ENCODE measurements at regions not wholly inside any gene's neighbourhood (a gene's known extent, or its start where the extent isn't known, plus 50 kb on each side); places are given as distances from the start of the nearest gene placed in this dataset.

DNA sequence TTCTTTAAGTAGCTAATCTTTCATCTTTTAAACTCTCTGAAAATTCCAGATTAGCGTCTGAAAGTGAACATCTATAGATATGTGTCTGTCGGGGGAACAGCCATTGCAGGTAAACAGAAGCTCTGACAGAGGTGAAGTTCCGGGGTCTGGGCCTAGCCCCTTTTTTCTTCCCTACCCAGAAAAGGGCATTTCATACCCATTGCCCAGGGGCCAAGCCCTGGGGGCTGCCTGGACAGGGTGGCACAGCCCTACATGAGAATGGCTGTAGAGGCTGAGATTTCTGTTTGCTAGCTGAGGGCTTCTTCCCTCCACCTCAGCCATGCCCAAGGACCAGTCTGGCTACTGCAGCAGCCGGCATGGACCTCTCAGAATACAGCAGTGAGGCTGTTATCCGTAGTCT is 327.0 kb upstream of the PLET1 start:
- no peak for DNase-seq (ENCODE audit: low read depth)

DNA sequence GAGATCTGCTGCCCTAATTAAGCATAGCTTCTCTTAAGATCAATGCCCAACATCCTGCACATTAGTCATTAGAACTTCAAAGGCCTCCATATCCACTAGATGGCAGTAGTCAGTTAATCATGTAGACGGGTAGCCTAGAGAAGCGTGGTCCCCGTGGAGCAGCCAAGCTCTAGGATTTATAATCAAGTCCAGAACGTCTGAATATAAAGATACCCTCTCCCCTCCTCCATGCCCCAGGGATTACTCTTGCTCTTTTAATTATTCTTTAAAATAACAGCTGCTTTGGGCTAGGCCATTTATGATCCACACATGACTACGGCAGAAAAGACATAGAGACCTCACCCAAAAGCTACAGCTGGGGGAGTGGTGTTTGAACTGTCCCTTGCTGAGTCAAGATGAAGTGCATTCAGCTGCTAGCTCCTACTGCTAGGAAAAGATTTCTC is 327.6 kb upstream of the PLET1 start:
- peak; percentile 7 for DNase-seq (ENCODE audit: low read depth)

DNA sequence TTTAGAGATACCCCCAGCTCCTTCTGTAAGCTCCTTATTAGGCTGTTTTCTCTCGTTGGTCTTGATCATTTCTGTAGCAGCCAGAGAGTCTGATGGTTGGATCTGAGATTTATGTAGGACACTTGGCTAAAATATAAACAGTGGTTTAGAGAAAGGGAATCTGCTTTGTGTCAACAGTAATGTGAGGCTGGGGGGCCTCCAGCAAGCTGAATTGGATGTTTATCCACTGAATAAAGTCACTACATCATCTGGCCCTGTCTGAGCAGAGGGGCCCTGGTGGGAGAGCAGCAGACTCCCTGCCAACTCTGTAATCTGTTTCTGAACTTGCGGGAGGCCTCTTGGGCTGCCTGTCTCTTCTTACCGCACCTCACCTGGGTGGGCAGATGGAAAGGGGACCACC is 328.5 kb upstream of the PLET1 start:
- DNase-seq (ENCODE audit: low read depth) = no peak

DNA sequence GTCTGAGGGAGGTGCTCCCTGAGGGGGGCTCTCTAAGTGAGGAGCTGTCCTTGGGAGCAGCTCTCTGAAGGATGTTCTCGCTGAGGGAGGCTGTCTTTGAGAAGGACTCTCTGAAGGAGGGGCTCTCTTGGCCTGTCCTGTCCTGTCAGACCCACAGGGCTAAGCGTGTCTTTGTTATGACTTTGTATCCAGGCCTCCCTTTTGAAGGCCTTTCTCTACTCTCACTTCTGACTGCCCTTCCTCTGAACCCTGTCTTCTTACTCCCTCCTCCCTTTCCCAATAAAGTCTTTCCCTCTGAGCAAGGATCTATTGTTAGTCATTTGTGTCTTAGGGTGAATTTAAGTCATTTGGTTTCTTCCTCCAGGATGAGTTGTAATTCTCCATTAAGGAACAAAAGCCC is 330.1 kb upstream of the PLET1 start:
- no peak for DNase-seq (ENCODE audit: low read depth)

DNA sequence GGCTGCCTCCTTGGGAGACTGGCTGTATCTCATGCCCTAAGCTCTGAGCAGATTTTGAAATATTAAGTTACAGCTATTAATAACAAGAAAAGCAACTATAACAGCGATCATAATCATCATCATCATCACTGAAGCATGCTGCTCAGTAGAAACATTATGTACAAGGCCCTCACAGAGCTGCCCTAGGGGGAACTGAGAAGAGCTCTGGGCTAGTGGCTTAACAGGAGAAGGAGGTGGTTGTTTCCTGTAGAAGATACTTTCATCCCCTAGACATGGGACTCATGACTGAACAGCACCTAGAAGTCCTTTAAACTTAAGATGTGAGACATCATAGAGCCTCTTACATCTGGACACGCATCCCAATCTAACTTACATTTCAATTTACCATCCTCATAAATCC is 332.8 kb upstream of the PLET1 start:
- DNase-seq (ENCODE audit: low read depth) = no peak

DNA sequence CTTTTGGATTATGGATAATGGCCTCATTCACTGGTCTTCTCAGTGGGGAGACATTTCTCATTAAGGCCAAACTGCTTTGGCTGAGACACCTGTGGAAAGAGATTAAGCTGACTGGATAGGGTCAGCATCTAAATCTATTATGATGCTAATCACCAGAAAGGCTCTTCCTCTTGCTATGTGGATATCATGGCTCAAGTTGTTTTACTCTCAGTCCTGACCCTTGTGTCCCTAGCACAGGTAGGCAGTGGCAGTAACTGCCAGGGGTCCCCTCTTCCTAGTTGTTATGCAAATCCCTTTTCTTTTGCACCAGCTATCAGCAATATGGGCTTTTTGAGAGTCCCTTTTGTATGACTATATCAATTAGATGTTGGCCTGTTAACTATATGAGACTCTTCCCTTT is 335.7 kb upstream of the PLET1 start:
- DNase-seq (ENCODE audit: low read depth) = no peak

DNA sequence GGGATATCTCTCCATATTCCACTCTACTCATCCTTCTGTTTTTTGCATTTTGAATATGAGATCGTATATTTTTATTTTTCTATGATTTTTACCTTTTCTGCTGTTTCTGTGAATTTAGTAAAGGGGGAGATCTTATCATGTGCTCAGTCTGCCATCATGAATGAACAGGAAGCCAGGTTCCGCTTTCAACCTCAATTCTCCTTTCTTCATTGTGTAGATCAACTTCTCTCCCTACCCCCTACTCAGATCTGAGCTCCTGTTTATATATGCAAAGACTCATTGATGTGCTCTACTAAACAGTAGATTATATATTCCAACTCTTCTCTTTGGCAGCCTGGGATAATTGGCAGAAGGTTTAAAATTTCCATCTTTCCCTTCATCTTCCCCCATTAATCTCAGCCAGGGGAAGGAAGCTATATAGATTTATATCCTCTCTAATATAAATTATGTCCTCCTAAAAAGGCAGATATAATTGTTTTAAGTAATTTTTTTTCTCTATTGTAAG is 336.7 kb upstream of the PLET1 start:
- no peak for DNase-seq (ENCODE audit: low read depth)

DNA sequence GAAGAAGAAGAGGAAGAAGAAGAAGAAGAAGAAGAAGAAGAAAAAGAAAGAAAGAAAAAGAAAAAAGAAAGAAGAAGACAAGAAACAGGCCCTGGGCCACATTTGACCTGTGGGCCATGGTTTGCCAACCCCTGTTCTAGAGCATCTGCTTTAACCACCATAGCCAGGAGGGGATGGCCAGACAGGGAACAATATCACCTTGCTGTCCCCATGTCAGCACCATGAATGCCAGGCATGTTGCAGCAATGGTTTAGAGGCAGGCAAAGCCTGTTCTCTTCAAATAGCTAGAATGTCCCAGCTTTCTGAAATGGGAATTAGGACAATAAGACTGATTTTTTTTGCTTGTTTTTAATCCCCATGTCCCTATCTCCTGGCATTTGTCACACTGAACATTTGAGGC is 338.6 kb upstream of the PLET1 start:
- no peak for DNase-seq (ENCODE audit: low read depth)

DNA sequence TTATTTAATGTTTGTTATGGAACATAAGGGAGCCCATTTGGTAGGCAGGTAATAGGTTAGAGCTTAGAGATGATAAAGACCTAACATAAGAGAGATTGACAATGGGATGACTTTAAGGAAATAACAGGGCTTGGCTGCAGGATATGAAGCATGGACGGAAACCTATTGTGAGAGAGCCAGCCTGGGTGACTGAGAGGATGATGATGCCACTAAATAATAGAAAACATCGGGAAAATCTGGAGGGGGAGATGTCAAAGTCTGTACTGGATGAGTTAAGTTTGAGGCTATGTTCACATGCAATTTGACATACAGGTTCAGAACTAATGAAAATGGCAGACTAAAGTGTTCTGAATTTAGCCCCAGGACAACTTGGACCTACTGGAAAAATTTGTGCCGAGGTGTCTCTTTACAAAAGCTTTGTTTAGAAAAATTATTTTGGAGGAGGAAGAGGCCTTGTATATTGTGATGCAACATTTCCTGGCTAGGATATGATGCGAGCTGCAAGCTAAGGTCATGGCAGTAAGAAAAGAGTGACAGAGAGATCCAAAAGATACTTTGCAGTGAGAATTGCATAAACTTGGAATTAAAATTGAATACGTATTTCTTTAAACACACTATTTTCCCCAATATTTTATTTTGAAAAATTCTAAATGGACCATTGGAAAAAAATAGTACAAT is 339.3 kb upstream of the PLET1 start:
- no peak for DNase-seq (ENCODE audit: low read depth)

DNA sequence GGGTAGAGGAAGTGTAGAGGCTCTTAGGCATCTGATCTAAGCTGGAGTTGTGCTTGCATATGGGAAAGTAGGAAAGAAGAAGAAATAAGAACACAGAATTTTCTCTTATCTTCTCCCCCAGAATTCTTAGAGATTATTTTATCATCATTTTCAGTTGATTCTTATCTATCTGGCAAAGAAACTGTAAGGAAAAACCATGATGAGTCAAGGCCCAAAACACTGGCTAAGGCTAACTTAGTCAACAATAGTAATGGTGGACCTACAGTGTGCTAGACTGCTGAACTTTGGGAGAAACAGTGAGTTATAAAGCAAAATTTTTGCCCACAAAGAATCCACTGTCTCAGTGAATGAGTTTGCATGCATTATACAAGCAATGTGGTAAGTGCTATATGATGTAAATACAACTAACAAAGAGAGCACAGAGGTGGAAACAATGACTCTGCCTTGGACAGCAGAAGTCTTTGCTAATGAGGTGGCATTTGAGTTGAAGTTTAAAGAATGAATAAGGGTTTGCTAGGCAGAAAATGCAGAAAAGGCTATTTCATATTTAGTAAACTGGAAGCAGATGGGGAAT is 344.5 kb upstream of the PLET1 start:
- DNase-seq (ENCODE audit: low read depth) = no peak

DNA sequence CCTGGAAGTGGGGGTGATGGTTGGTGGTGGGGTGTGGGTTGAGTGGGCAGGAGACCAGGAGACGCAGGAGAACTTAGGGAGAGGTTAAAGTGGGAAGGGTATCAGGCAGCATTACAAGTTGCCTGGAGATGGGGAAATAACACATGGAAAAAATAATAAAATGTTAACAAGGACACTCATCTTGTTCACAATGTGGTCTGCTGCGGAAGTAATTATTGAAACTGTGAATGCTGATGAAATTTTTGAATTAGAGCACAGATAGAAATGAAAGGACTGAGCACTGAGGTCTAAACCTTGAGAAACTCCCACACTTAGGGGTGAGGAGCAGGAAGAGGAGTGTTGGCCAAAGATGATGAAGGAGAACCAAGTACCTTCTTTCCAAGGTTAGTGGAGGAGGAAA is 346.0 kb upstream of the PLET1 start:
- DNase-seq (ENCODE audit: low read depth) = no peak

DNA sequence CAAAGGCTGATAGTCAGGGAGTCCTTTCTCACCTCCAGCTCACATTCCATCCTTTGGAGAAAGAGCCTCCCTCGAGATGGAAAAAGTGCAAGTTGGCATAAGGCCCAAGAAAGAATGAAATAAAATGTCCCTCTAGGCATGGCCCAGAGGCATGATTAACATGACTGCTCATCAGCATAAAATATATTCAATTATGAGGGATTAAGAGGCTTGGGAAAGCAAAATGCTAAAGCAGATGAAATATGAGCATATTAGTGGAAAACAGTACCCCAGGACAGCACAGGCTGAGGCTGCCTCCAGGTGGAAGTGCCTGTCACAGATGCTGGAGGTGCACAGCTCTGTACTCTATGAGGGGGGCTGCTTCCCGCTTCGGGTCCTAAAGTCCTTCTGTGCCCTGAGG is 347.8 kb upstream of the PLET1 start:
- no peak for DNase-seq (ENCODE audit: low read depth)

DNA sequence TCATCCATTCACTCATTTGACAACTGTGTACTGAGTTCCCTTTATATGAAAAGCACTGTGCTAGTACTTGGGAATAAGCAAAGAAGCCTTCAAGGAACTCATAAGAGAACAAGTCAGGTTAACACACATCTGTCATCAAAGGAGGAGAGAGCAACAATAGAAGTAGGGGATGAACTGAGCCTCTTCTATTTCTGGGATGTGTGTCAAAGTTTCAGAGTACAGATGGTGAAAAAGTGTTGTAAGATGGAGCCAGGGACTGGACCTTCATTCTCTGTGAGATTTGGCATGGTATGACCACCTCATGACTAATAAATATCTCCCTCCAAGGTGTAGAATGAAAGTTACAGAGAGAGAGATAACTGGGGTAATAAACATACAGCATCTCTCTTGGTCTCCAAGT is 349.8 kb upstream of the PLET1 start:
- DNase-seq (ENCODE audit: low read depth) = no peak

DNA sequence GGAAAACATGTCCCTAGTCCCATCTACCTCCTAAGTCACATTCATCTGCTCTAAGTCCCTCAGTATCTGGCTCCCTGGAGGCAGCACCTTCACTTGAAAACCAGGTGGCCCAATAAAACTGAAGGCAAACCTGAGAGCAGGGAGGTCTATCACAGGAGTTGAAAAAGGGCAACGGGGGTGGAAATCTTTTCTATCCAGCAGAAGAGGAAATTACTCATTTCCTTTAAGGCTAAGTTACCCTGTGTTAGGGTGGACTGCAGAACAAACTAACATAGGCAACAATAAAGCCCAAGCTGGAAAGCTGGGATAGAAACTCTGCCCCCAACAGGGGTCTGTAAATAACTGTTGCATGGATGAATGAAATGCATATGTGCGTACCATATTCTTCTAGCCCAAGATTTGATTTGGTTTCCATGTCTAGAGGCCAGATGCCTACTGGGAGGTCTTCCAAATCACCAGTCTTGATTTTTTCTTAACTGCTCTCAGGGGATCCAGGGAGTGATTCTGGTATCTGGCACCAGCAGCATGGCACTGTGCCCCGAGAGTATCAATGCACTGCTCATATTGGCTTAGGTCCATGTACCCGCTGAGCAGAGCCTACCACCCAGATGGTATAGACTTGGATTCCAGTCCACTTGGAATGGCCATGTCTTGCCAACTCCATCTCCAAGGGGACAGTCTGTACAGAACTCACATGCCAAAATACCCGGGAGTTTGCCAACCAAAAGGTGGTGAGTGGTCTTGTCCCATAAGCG is 350.0 kb upstream of the NCAM1 start:
- DNase-seq (ENCODE audit: low read depth) = no peak

DNA sequence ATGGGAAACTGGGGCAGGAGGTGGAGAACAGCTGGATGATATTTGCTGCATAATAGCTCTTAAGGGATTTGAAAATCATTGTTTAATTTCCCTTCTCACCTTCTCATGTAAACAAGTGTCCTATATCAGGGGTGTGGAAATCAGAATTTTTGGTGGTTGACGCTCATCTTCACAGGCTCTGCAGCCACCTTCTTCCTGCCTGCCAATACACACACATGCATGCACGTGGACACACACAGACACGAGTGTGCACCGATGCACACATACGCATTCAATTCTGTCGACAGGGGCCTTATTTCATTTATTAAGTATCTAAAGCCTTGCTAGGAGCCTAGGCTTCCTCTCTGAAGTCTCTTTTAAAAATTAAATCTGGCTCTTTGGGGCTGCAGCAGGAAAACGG is 349.4 kb upstream of the NCAM1 start:
- no peak for DNase-seq (ENCODE audit: low read depth)

DNA sequence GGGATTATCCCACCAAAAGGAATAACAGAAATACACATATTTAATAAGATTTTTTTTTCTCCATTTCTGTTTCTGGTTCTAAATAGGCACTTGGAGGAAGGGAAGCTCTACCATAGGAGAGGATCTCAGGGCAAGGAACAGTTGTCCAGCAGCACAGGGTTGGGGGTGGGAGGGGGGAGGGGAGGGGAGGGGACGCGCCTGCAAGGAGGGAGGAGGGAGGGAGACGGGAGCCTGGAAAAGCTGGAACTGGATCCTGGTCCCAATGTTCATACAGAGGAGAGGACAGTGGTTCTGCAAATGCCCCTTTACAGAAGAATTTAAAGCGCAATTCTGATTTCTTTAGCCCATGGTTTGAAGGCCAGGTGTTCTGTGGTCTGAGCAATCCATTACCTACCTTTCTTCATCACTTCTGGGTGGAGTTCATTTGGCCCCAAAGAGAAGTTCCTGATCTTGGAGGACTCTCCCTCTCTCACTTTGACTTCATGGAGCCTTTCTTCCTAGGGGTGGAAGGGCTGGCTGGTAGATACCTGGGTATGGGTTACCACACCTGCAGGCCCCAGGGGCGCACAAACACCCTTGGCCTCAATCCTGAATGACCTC is 348.9 kb upstream of the NCAM1 start:
- DNase-seq (ENCODE audit: low read depth) = no peak

DNA sequence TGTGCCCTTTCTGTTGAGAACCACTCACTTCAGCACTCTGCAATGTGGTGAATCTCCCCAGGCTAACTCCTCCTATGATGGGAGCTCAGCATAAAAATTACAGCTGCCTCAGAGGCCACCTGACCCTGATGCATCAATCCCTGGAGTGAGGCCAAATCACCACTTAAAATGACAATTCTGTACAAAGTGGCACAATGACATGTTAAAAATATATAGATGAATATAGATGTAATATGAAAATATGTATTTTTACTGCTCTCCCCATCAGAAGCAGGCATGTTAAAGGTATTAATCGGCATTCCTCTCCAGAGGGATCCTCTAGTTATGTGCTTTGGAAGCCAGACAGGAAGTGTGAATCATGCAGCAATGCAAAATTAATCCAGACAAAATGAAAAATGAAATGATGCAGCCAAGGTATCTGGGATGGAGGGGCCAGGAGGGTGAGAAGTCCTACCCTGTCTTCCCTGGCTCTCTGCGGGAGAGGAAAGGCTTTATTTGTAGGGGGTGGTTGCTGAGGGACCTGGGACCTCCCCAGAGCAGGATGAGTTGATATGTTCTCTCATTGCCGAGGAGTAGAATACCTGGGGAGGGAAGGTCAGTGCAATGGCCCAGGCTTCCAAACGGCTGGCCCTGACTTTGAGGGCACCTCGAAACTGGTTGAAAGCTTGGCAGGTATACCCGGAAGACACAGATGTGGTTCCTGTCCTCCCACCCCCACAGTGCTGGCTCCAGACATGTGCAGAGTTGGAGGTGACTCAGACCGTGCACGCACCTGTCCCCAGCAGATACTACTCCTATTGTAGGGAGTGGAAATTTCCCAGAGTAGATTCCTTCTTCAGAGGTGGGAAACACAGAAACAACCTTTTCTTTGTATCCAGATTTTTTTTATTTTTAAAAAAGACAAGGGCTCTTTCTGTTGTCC is 347.9 kb upstream of the NCAM1 start:
- no peak for DNase-seq (ENCODE audit: low read depth)

DNA sequence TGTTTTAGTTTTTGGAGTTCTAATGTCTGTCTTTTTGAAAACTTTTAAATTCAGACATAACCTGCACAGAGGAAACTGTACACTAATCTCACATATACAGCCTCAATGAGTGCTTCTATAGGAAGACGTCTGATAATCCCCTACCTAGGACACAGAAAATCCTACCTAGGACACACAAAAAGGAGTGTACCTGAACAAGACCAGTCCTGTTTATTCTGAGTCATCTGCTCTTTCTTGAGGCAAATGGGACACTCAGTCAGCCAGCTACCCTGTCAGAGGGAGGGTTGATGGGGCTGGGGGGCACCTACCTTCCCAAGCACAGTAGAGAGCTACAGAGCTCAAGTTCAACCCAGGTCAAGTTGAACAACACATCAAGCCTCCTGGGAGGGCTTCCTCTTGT is 346.6 kb upstream of the NCAM1 start:
- no peak for DNase-seq (ENCODE audit: low read depth)

DNA sequence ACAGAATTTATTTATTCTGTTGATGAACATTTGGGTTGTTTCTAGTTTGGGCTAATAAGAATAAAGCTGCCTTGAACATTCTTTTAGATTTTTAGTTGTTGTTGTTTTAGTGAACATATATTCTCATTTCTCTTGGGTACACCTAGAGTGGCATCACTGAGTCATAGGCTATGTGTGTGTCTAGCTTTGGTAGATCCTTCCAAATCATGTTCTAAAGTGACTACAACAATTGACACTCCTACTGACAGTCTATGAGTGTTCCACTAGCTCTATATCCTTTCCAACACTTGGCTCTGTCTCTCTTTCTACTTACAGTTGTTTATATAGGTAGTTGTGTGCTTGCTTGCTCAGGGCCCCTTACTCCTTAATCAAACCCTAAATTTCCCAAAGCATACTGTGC is 346.0 kb upstream of the NCAM1 start:
- DNase-seq (ENCODE audit: low read depth) = no peak

DNA sequence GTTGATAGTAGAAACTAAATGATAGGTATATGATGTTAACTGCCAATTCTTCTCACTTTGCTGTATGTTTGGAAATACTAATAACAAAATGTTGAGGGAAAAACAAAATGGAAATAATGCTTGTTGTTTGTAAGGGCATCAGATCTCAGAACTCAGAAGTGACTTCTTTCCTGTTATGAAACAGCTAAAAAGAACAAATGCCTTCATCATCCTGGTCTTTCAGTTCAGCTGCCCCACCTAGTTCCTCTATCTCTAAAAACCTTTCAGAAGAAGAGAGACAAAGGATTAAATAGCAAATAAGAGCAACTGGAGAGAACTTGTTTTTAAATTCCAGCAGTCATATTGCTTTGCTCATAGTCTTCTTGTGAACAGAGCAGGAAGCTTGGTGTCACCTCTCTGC is 345.3 kb upstream of the NCAM1 start:
- no peak for DNase-seq (ENCODE audit: low read depth)

DNA sequence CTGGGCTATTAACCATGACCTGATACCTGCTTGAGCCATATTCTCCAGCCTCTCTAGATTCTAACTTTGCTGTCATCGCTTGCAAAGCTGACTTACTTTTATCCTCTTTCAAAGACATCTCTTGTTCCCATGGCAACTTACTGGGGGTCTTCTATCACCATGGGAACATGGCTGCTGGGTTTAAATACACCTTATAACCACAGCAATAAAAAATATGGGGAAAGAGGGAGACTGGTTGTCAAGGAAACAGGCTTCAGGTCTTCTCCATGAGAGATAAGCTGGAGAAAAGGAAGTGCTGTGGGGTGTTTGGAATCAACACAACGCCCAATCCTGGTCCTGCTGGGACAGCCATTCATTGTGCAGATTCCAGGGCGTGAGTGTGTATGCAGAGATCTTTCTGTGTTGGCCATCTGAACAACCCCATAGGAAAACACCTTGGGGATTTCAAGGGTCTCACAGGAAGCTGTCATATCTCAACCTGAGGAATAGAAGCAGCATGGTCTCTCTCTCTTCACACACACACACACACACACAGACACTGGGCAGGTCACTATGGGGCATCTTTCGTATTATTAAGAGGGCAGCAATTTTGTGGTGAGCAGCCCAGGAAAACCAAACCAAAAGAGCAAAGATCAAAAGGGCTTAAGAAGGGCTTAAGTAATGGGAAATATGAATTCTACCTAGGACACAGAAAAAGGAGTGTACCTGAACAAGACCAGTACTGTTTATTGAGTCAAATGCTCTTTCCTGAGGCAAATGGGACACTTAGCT is 344.7 kb upstream of the NCAM1 start:
- no peak for DNase-seq (ENCODE audit: low read depth)

All from stimulated activated CD4-positive, alpha-beta T cell treated with anti-CD3 and anti-CD28 coated beads, Interleukin-2, amount 100 ng/mL, for 4 hours (primary cell).